ENCODE measurements at regions not wholly inside any gene's neighbourhood (a gene's known extent, or its start where the extent isn't known, plus 50 kb on each side); places are given as distances from the start of the nearest gene placed in this dataset.

DNA sequence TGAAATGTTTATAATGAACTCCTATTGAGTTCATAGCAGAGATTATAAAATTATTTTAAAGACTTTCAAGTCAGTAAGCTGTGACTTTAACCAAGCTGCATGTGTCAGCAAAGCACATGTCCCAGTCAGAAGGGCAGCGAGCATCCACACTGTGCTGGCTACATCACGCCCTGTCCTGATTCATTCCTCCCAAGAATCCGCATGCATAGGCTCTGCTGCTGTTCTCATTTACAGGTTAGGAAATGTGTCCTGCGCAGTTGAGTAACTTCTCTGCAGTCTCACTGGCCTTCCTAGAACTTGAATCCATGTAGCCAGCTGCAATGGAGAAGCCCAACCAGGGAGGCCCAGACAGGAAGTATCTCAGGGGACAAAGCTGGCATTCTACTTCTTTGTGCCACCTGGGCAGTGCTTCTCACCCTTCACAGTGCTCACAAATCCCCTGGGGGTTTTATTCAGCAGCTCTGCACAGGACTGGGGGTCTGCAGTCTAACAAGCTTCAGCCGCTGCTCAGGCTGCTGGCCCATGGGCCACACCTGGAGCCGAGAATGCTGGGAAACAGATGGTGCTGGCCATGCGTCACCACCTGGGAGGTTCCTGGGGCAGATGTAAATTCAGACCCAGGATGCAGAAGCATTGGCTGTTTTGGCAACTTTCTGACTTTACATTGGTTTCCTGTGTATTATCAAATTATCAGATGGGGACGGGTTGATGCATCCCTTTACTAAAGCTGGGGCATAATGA is 192.8 kb upstream of the GDF10 start:
- TF ChIP-seq, protein P1, sequence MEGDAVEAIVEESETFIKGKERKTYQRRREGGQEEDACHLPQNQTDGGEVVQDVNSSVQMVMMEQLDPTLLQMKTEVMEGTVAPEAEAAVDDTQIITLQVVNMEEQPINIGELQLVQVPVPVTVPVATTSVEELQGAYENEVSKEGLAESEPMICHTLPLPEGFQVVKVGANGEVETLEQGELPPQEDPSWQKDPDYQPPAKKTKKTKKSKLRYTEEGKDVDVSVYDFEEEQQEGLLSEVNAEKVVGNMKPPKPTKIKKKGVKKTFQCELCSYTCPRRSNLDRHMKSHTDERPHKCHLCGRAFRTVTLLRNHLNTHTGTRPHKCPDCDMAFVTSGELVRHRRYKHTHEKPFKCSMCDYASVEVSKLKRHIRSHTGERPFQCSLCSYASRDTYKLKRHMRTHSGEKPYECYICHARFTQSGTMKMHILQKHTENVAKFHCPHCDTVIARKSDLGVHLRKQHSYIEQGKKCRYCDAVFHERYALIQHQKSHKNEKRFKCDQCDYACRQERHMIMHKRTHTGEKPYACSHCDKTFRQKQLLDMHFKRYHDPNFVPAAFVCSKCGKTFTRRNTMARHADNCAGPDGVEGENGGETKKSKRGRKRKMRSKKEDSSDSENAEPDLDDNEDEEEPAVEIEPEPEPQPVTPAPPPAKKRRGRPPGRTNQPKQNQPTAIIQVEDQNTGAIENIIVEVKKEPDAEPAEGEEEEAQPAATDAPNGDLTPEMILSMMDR (IDR thresholded peaks at IDR 0.05): no peak
- TF ChIP-seq POLR2A (IDR thresholded peaks at IDR 0.05): no peak

Measured in sigmoid colon (tissue), 3 donors.